A549 (cell line): ENCODE measurements at regions not wholly inside any gene's neighbourhood (a gene's known extent, or its start where the extent isn't known, plus 50 kb on each side); places are given as distances from the start of the nearest gene placed in this dataset.

Source experiments
- CHD4 ChIP-seq: fragments of 200-600 bp; sonication (generic); IDR thresholded peaks from 2 replicates; pipeline ENCODE4 v1.6.1; 2016; ENCODE audit warnings: antibody characterized with exemption, mild to moderate bottlenecking, borderline replicate concordance
- POLR2A ChIP-seq: IDR thresholded peaks from 2 replicates; pipeline ENCODE4 v1.6.1; 2012; ENCODE audit warnings: mild to moderate bottlenecking, low read length

DNA sequence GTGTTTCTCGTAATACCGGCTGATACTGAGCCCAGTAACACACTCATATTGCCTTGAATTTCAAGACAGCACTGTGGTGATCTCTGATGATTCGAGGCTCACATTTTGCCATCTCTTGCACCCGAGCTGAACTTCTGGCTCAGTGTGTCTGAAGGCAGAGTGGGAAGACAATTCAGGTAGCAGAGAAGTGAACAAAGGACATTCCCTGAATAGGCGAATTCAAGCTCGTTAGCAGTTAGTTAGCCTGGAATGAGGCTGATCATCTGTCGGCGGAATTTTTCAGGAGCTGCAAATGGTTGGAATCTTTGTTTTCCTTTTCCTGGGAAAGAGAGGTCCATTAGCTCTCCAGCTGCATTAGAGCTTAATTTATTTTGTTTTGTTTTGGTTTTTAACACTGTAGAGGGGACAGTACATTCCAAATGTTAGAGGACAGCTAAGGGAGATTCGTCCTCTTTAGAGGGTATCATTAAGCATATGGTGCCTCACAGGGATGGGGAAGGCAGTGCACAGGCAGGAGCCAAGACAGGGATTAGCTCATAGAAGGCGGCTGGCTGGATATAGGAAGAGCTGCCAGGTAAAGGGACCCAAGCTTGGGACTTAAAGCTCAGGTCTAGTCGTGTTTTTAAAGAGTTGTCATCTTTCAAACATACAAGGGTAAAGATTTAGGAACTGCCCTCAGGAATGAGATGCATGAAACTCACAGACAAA is 119.7 kb upstream of the DLG1 start:
- no peak for TF ChIP-seq CHD4
- TF ChIP-seq POLR2A = no peak
